MCF 10A (cell line): ENCODE measurements at regions not wholly inside any gene's neighbourhood (a gene's known extent, or its start where the extent isn't known, plus 50 kb on each side); places are given as distances from the start of the nearest gene placed in this dataset.

Source experiments
- BruUV-seq: library from RNA; stranded (reverse); fragments of 400-500 nt; replicated peaks from 2 replicates; lab custom pipeline; 2021; lab: Mats Ljungman, UMichigan
- CTCF ChIA-PET: fragments of 300-600 bp; sonication (Branson Sonifier 250); formaldehyde crosslinking; extraction: SDS; loops from one replicate; lab custom pipeline; 2021; ENCODE audit warnings: antibody characterized with exemption, inconsistent platforms; lab: Yijun Ruan, JAX
- POLR2A ChIA-PET: fragments of 300-600, 350-650 bp; sonication (Branson Sonifier 250); formaldehyde crosslinking; extraction: SDS; loops from one replicate; lab custom pipeline; 2020; ENCODE audit warnings: antibody characterized with exemption, inconsistent platforms; lab: Yijun Ruan, JAX
- DNase-seq: peaks from one replicate; pipeline ENCODE4 v3.0.0-alpha.2; 2018; ENCODE audit not compliant: unreplicated experiment
- H3K27ac Mint-ChIP-seq: one replicate; pipeline ENCODE4 v1.8.0; 2022; ENCODE audit warnings: mild to moderate bottlenecking, low read depth, mixed read lengths; ENCODE audit not compliant: unreplicated experiment
- H3K27me3 Mint-ChIP-seq: one replicate; pipeline ENCODE4 v1.8.0; 2022; ENCODE audit warnings: mixed read lengths; ENCODE audit not compliant: insufficient read depth, unreplicated experiment
- H3K36me3 Mint-ChIP-seq: one replicate; pipeline ENCODE4 v1.8.0; 2022; ENCODE audit warnings: mild to moderate bottlenecking, moderate library complexity, mixed read lengths; ENCODE audit not compliant: insufficient read depth, unreplicated experiment
- H3K4me1 Mint-ChIP-seq: one replicate; pipeline ENCODE4 v1.8.0; 2022; ENCODE audit warnings: mixed read lengths; ENCODE audit not compliant: insufficient read depth, unreplicated experiment
- H3K4me3 Mint-ChIP-seq: one replicate; pipeline ENCODE4 v1.8.0; 2022; ENCODE audit warnings: mild to moderate bottlenecking, moderate library complexity, mixed read lengths; ENCODE audit not compliant: unreplicated experiment
- H3K9me3 Mint-ChIP-seq: one replicate; pipeline ENCODE4 v1.8.0; 2022; ENCODE audit warnings: mixed read lengths; ENCODE audit not compliant: unreplicated experiment
- intact Hi-C: fragments of 100-400 bp; cut with micrococcal nuclease; formaldehyde crosslinking; loops from 2 replicates; pipeline ENCODE4 v1.14.1; 2022
- TF ChIP-seq, protein P1 (sequence below): fragments of 200-600 bp; IDR thresholded peaks from one replicate; pipeline ENCODE4 v1.8.0; 2022; ENCODE audit warnings: antibody characterized with exemption, mild to moderate bottlenecking; ENCODE audit not compliant: unreplicated experiment

DNA sequence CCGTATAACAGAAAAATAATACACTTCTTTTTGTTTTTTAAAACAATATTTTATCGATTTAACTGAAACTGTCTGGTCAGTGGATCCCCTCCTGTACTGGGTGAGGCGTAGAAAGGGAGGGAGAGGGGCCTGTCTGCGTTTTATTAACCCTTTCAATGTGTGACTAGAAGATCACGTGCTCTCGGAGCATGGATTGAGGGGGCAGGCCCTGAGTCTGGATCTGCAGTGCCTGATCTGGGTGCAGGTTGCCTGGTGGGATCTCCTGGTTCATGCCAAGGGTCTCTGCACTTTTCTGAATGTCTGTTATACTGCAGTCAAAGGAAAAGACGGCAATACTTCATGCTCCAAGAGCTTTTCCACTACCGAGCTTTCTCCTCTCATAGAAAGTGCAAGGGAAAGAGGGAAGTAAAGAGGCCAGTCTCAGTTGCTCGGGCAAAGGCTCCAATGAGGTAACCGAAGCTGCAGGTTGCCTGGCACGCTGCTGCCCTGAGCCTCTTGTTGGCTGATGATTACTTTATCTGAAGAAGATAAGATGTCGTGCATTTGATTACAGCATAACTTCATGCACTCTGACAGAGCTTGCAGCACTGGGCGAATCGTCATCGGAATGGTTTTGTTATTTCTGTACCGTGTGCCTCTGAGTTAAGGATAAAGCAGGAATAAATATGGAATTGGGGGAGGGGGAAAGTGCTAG is 167.5 kb upstream of the PMEPA1 start:
- ChIA-PET CTCF (interaction anchor here (0.5 to 0.7 kb wide), 3 partner anchors 181 to 1228 kb away, joined by 3 read pairs; no protein-coding TSS in a partner anchor), POLR2A (interaction anchor here (1.6 kb wide), 1 partner anchor 13 kb away, joined by 3 read pairs; no protein-coding TSS in a partner anchor)
- H3K27ac Mint-ChIP-seq = no peak overlapping the region
- peaks cover 69% of the 10 kb centered on the region for H3K27me3 Mint-ChIP-seq
- H3K4me3 Mint-ChIP-seq = no peak overlapping the region
- BruUV-seq = no TSS peak
- DNase-seq = no peak
- no peaks in the 10 kb centered on the region for H3K36me3 Mint-ChIP-seq
- intact Hi-C loops = no loop called here
- H3K4me1 Mint-ChIP-seq = peaks cover 1% of the 10 kb centered on the region
- H3K9me3 Mint-ChIP-seq = no peaks in the 10 kb centered on the region
- TF ChIP-seq, protein P1, sequence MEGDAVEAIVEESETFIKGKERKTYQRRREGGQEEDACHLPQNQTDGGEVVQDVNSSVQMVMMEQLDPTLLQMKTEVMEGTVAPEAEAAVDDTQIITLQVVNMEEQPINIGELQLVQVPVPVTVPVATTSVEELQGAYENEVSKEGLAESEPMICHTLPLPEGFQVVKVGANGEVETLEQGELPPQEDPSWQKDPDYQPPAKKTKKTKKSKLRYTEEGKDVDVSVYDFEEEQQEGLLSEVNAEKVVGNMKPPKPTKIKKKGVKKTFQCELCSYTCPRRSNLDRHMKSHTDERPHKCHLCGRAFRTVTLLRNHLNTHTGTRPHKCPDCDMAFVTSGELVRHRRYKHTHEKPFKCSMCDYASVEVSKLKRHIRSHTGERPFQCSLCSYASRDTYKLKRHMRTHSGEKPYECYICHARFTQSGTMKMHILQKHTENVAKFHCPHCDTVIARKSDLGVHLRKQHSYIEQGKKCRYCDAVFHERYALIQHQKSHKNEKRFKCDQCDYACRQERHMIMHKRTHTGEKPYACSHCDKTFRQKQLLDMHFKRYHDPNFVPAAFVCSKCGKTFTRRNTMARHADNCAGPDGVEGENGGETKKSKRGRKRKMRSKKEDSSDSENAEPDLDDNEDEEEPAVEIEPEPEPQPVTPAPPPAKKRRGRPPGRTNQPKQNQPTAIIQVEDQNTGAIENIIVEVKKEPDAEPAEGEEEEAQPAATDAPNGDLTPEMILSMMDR = no peak

DNA sequence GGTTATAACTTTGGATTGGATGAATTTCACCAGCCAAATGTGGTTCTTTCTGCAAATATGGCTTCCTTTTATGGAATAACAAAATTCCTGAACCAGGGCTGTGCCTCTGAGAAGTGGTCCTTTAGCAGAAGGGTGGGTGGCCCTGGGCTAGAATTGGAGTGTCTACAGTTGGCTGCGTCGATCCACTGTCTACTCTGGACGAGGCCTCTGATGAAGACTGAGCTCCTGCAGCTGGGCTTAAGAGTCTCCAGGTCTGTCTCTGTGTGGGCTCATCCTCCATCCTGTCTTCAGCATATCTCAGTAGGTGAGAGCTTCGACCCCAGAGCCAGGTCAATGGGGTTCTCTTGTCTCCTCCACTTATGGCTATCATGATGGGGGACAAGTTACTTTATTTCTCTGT is 166.3 kb upstream of the PMEPA1 start:
- H3K27ac Mint-ChIP-seq = no peak overlapping the region
- TF ChIP-seq, protein P1 = no peak
- ChIA-PET POLR2A (interaction anchor here (0.6 to 1.6 kb wide), 2 partner anchors 12 to 690 kb away, joined by 3 read pairs; no protein-coding TSS in a partner anchor), CTCF (no interaction called here)
- H3K4me1 Mint-ChIP-seq = no peaks in the 10 kb centered on the region
- no peak overlapping the region for H3K4me3 Mint-ChIP-seq
- intact Hi-C loops = no loop called here
- no peaks in the 10 kb centered on the region for H3K36me3 Mint-ChIP-seq
- H3K27me3 Mint-ChIP-seq = peaks cover 75% of the 10 kb centered on the region
- no TSS peak for BruUV-seq
- H3K9me3 Mint-ChIP-seq = no peaks in the 10 kb centered on the region
- DNase-seq = no peak

DNA sequence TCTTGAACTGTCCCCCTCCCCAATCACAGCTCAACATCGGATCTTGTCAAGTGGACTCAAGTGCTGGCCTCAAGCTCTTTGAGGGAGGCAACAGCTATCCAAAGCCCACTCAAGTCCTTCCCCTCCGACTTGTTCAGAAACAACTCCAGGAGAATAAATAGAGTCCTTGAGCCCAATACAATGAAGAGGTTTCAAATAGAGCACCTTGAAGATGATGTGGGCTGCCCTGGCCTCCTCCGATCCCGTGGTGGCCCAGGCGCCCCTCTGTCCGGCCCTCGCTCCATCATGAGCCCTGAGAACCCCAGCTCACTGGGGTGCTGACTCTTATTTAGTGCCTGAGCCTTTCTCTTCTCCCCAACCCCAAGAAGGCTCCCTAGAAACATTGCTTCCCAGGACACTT is 164.3 kb upstream of the PMEPA1 start:
- intact Hi-C loops = no loop called here
- no TSS peak for BruUV-seq
- Mint-ChIP-seq H3K4me1 (no peaks in the 10 kb centered on the region), H3K36me3 (no peaks in the 10 kb centered on the region), H3K27ac (no peak overlapping the region), H3K27me3 (peaks cover 75% of the 10 kb centered on the region), H3K9me3 (no peaks in the 10 kb centered on the region), H3K4me3 (no peak overlapping the region)
- ChIA-PET POLR2A (no interaction called here), CTCF (interaction anchor here (0.6 kb wide), 1 partner anchor 364 kb away, joined by 3 read pairs; no protein-coding TSS in a partner anchor)
- no peak for DNase-seq
- TF ChIP-seq, protein P1 = no peak

DNA sequence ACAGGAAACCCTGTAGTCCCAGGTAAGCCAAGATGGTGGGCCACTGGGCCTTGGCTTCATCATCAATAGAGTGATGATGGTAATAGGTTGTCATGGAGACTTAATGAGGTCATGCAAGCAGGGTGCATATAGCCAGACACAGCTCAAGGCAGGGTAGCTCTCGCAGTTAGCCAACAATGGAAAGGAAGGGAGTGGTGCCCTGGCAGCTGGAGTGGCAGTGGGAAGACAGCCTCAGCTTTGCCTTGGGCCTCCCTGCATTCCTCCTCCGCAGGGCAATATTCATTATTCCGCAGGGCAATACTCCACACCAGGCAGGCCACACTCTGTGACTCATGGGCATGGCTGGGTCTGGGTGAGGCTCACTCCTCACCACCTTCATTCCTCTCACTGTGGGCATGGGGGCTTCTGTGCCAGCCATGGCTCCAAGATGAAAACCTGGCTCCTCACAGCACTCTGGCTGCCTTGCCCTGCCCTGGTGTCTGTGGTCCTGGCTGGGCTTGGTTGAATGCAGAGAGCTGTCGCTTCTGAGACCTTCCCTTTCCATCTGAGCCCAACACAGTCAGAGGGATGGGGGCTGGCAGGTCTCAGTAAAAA is 163.1 kb upstream of the PMEPA1 start:
- peaks cover 75% of the 10 kb centered on the region for H3K27me3 Mint-ChIP-seq
- BruUV-seq = no TSS peak
- H3K9me3 Mint-ChIP-seq = no peaks in the 10 kb centered on the region
- ChIA-PET CTCF (no interaction called here), POLR2A (no interaction called here)
- H3K4me3 Mint-ChIP-seq = no peak overlapping the region
- TF ChIP-seq, protein P1 = no peak
- intact Hi-C loops = no loop called here
- no peaks in the 10 kb centered on the region for H3K4me1 Mint-ChIP-seq
- no peaks in the 10 kb centered on the region for H3K36me3 Mint-ChIP-seq
- no peak overlapping the region for H3K27ac Mint-ChIP-seq
- no peak for DNase-seq
